ENCODE measurements at regions not wholly inside any gene's neighbourhood (a gene's known extent, or its start where the extent isn't known, plus 50 kb on each side); places are given as distances from the start of the nearest gene placed in this dataset.
"Not testable (repeated sequence)": the region's sequence is repeated elsewhere in the genome, so short reads cannot be mapped to it uniquely, and the experiment has no call there.

DNA sequence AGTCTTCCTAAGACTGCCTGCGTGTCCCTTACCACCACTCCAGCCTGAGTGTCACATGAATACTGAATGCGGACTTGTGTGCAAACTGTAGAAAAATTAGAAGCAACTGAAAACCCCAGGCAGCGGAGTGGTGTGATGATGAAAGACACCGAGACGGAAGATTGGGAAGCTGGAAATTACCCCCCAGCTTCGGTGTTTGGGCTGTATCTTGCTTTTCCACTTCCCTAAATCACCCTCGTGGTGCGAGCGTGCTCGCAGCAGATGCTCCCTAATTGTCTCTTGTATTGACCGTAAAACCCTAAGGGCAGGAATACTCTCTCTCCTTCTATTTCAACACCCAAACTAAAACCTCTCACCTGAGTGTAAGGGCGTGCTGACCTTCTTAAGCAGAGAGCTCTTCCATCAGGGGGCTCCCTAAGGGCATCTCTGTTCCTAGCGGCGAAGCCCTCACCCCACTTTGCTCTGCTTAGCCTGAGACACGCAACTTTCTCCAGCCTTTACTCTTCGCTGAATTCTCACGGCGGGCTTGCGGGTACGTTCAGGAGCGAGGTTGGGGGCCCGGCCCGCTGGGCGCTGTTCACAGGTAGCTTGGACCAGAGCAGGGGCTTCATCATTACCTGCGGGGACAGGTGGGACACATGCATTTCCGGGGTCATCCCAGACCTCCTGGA lies 62.4 kb downstream of the CRYBB2 start:
- Histone ChIP-seq H3K4me3 (ENCODE audit: low read length) (no peak overlapping the region), H3K4me1 (ENCODE audit: control insufficient read depth, insufficient read depth, low read length) (no peaks in the 10 kb centered on the region), H3K36me3 (ENCODE audit: control insufficient read depth, insufficient read depth, low read length) (no peaks in the 10 kb centered on the region), H3K9me3 (replicated peaks; ENCODE audit: control insufficient read depth, low read depth, low read length) (no peaks in the 10 kb centered on the region), H3K27ac (ENCODE audit: low read length) (no peak overlapping the region), H3K27me3 (ENCODE audit: control insufficient read depth, insufficient read depth, low read length) (peaks cover 40% of the 10 kb centered on the region)
- no peak for DNase-seq
- WGBS (ENCODE audit: insufficient coverage), result 0% methylated on average over 18 of the region's 26 CpGs

DNA sequence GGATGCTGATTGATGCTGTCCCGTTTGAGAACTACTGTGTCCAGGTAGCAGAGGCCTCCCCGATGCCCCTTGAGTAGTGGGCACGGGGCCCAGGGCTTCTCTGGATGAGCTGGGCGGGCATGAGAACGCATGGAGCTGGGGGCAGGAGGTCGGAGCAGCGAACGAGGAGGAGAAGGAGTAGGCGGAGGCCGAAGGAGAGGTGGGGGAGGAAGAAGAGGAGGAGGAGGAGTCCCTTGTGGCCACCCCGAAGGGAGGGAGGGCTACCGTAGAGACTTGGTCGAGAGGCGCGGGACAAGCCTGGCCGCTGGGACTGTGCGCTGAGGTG lies 62.9 kb downstream of the CRYBB2 start:
- Histone ChIP-seq H3K36me3 (ENCODE audit: control insufficient read depth, insufficient read depth, low read length) (no peaks in the 10 kb centered on the region), H3K27ac (ENCODE audit: low read length) (no peak overlapping the region), H3K4me3 (ENCODE audit: low read length) (no peak overlapping the region), H3K4me1 (ENCODE audit: control insufficient read depth, insufficient read depth, low read length) (no peaks in the 10 kb centered on the region), H3K27me3 (ENCODE audit: control insufficient read depth, insufficient read depth, low read length) (peaks cover 41% of the 10 kb centered on the region), H3K9me3 (replicated peaks; ENCODE audit: control insufficient read depth, low read depth, low read length) (no peaks in the 10 kb centered on the region)
- DNase-seq, result no peak
- WGBS (ENCODE audit: insufficient coverage), result 0% methylated on average over 17 of the region's 17 CpGs

DNA sequence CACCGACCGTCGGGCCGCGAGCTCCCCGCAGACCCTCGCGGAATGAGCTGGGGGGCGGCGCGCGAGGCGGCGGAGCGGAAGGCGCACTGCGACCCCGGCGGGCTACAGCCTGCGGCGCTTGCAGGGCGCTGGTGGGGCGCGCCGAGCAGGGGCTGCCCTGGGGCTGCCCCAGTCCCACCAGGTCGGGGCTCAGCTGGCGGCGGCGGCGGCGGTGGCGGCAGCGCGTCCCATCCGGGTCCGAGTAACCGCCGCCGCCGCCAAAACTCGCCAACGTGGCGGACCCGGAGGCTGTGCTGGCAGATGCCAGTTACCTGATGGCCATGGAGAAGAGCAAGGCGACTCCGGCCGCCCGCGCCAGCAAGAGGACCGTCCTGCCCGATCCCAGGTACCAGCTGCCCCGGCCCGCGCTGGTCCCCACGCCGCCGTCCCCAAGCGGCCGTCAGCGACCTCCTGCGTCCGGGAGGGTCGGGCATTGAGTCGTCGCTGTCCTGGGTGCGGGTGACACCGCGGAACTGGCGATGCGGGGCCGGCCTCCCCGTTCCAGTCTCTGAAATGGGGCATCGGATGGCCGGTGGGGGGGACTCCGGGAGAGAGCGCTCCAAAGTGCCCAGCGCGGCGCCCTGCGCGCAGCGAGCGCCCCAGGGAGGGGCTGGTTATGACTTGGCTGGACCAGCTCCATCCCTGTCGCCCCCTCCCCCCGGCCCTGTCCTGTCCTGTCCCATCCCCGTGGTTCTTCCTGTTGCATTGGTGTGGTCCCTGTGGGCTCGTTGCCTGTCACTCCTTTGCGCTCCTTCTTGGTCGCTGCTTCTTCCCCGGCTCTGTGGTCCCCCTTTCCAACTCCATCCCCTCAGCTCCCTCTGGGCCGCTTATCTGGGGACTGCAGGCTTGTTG lies 63.5 kb downstream of the CRYBB2 start:
- WGBS (ENCODE audit: insufficient coverage), result under 1% methylated on average over 89 of the region's 91 CpGs
- Histone ChIP-seq H3K36me3 (ENCODE audit: control insufficient read depth, insufficient read depth, low read length) (no peaks in the 10 kb centered on the region), H3K4me3 (ENCODE audit: low read length) (no peak overlapping the region), H3K9me3 (replicated peaks; ENCODE audit: control insufficient read depth, low read depth, low read length) (no peaks in the 10 kb centered on the region), H3K4me1 (ENCODE audit: control insufficient read depth, insufficient read depth, low read length) (no peaks in the 10 kb centered on the region), H3K27me3 (ENCODE audit: control insufficient read depth, insufficient read depth, low read length) (peaks cover 41% of the 10 kb centered on the region), H3K27ac (ENCODE audit: low read length) (no peak overlapping the region)
- no peak for DNase-seq

DNA sequence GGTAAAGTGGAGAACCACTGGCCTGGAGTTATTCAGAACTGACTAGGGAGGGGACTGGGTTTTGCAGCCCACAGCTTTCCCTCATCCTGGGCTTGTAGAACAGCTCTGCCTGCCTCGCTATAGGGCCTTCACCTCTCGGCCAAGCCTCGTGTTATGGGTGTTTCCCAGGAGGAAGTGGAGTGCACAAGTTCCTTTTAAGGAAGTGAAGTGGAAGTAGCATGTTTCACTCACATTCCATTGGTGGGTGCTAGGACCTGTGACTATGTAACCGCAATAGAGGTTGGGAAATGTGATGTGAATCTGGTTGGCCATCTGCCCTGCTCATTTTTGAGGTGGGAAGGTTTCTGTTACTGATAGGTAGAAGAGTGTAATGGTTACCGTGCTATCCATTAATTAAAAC lies 69.0 kb downstream of the CRYBB2 start:
- peaks cover 13% of the 10 kb centered on the region for H3K27me3 ChIP-seq (ENCODE audit: control insufficient read depth, insufficient read depth, low read length)
- not testable (repeated sequence) for DNase-seq; H3K9me3 ChIP-seq (replicated peaks; ENCODE audit: control insufficient read depth, low read depth, low read length); H3K36me3 ChIP-seq (ENCODE audit: control insufficient read depth, insufficient read depth, low read length); H3K4me3 ChIP-seq (ENCODE audit: low read length); H3K4me1 ChIP-seq (ENCODE audit: control insufficient read depth, insufficient read depth, low read length); H3K27ac ChIP-seq (ENCODE audit: low read length)
- WGBS (ENCODE audit: insufficient coverage), result 80% methylated on average over 1 of the region's 5 CpGs

DNA sequence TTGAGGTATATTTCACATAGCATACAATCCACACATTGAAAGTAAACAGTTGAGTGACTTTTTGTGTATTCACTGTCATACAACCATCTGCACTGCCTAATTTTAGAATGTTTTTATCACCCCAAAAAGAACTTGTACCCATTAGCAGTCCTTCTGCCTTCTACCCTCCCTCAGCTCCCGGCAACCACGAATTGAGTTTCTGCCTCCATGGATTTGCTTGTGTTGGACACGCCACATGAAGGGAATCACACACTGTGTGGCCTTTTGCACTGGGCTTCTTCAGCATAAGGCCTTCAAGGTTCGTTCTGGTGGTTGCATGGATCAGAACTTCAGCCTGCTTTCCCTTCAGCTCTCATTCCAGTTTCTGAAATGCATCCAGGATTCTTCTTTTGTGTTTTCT lies 82.5 kb downstream of the CRYBB2 start:
- not testable (repeated sequence) for H3K27me3 ChIP-seq (ENCODE audit: control insufficient read depth, insufficient read depth, low read length); H3K36me3 ChIP-seq (ENCODE audit: control insufficient read depth, insufficient read depth, low read length); H3K4me1 ChIP-seq (ENCODE audit: control insufficient read depth, insufficient read depth, low read length); H3K4me3 ChIP-seq (ENCODE audit: low read length); H3K27ac ChIP-seq (ENCODE audit: low read length); DNase-seq; H3K9me3 ChIP-seq (replicated peaks; ENCODE audit: control insufficient read depth, low read depth, low read length)
- no CpG with 5 or more reads among the region's 4 CpGs for WGBS (ENCODE audit: insufficient coverage)

DNA sequence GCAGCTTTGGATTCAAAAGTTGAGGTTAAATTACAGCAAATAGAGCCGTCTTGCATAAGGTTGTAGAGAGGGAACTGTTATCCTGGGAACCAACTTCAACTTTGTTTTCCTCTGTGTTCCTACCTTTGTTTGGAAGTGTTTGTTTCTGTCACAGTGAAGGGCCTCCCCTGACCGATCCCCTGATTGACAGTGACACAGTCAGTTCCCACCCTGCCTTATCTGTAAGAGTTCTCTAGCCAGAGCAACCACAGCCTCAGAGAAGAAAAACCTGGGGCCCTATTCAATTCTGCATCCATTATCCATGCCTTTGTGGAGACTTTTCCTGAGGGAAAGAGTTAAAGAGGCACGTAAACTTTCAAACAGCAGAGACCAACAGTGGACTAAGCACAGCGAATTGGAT lies 90.1 kb downstream of the CRYBB2 start:
- WGBS (ENCODE audit: insufficient coverage), result no CpG with 5 or more reads among the region's 4 CpGs
- not testable (repeated sequence) for DNase-seq; H3K9me3 ChIP-seq (replicated peaks; ENCODE audit: control insufficient read depth, low read depth, low read length); H3K4me3 ChIP-seq (ENCODE audit: low read length); H3K27me3 ChIP-seq (ENCODE audit: control insufficient read depth, insufficient read depth, low read length); H3K27ac ChIP-seq (ENCODE audit: low read length); H3K4me1 ChIP-seq (ENCODE audit: control insufficient read depth, insufficient read depth, low read length); H3K36me3 ChIP-seq (ENCODE audit: control insufficient read depth, insufficient read depth, low read length)

DNA sequence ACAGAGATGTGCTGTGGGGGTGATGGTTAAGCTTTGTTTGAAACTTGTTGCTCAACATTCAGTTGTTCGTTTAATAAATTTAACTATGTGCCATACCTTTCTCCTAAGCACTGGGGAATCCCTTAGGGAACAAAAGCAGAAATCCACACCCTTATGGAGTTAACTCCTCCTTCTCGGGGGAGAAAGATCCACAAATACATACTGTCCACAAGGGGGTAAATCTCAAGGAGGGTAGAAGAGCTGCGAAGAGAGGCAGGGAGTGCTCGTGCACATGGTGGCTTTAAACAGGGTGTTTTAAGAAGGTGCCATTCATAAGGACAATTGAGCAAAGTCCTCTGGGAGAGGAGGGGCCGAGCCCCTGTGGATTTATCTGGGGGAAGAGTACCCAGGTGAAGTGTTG lies 92.5 kb downstream of the CRYBB2 start:
- H3K4me1 ChIP-seq (ENCODE audit: control insufficient read depth, insufficient read depth, low read length); H3K36me3 ChIP-seq (ENCODE audit: control insufficient read depth, insufficient read depth, low read length); H3K9me3 ChIP-seq (replicated peaks; ENCODE audit: control insufficient read depth, low read depth, low read length); H3K27ac ChIP-seq (ENCODE audit: low read length); H3K4me3 ChIP-seq (ENCODE audit: low read length); DNase-seq; H3K27me3 ChIP-seq (ENCODE audit: control insufficient read depth, insufficient read depth, low read length): not testable (repeated sequence)
- WGBS (ENCODE audit: insufficient coverage), result no CpG with 5 or more reads among the region's 5 CpGs

DNA sequence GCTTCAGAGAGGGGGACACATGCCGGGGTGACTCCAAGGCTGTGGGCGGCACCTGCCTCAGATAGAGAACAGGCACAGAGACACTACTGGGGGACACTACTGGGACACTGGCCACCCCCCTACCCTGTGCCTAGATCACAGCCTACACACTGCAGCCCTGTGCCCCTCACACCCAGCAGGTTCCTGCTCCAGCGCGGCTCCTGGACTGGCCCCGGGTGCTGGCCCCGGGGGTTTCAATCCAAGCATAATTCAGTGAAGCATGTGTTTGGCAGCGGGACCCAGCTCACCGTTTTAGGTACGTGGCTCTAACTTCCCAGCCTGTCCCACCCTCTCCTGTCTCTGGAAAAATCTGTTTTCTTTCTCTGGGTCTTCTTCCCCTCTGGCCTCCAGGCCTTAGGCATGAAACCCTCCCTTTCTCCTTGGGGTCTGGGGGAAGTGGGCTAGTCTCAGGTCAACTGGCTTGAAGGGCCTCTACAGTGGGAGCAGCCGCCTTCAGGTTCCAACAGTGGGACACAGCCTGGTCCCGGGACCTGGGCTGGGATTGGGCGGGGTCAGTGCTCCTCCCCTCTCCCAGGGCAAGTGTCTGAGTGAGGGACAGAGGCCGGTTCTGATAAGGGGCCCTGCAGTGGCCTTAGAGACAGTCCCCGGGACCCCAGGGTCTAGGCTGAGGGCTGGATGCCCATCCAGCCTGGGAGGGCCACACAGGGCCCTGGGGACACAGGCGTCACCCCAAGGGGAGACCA lies 98.8 kb downstream of the CRYBB2 start:
- 85% methylated on average over 9 of the region's 15 CpGs for WGBS (ENCODE audit: insufficient coverage)
- no peaks in the 10 kb centered on the region for H3K9me3 ChIP-seq (replicated peaks; ENCODE audit: control insufficient read depth, low read depth, low read length)
- H3K4me3 ChIP-seq (ENCODE audit: low read length), result no peak overlapping the region
- H3K27ac ChIP-seq (ENCODE audit: low read length), result no peak overlapping the region
- H3K27me3 ChIP-seq (ENCODE audit: control insufficient read depth, insufficient read depth, low read length), result no peaks in the 10 kb centered on the region
- no peaks in the 10 kb centered on the region for H3K36me3 ChIP-seq (ENCODE audit: control insufficient read depth, insufficient read depth, low read length)
- DNase-seq, result no peak
- no peaks in the 10 kb centered on the region for H3K4me1 ChIP-seq (ENCODE audit: control insufficient read depth, insufficient read depth, low read length)

DNA sequence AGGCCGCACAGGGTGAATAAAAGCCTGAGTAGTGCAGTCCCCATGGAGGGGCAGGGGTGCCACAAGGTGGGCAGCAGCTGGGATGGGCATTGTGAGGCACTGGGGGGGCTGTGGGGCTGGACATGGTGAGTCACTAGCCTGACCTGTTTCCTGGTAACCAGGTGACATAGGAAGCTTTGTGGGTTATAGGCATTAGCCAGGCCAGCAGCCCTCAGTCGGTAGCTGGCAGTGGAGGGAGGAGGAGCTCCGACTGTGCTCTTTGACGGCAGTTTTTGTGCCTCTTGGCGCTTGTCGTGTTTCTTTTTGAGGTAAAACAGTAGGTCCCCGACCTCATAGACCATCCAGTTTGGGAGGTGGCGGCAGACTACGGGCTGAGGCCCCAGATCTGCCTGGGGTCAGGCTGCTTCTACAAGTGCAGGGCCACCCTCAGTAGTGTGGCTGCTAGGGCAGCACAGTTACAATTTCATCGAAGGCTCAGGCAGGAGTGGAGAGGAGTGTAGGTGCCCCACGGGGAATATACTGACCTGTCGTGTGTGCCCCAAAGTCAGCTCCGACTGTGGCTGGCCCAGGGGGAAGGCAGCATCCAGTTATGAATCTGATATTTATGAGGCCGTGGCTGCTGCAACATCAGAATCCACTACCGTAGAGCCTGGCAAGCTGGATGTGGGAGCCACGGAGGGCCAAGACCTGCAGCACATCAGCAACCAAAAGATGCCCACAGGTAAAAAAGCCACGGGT lies 107.7 kb downstream of the CRYBB2 start:
- H3K9me3 ChIP-seq (replicated peaks; ENCODE audit: control insufficient read depth, low read depth, low read length), result no peaks in the 10 kb centered on the region
- no peak overlapping the region for H3K27ac ChIP-seq (ENCODE audit: low read length)
- no peak overlapping the region for H3K4me3 ChIP-seq (ENCODE audit: low read length)
- no peak for DNase-seq
- no peaks in the 10 kb centered on the region for H3K36me3 ChIP-seq (ENCODE audit: control insufficient read depth, insufficient read depth, low read length)
- H3K27me3 ChIP-seq (ENCODE audit: control insufficient read depth, insufficient read depth, low read length), result no peaks in the 10 kb centered on the region
- no peaks in the 10 kb centered on the region for H3K4me1 ChIP-seq (ENCODE audit: control insufficient read depth, insufficient read depth, low read length)
- 68% methylated on average over 13 of the region's 17 CpGs for WGBS (ENCODE audit: insufficient coverage)

DNA sequence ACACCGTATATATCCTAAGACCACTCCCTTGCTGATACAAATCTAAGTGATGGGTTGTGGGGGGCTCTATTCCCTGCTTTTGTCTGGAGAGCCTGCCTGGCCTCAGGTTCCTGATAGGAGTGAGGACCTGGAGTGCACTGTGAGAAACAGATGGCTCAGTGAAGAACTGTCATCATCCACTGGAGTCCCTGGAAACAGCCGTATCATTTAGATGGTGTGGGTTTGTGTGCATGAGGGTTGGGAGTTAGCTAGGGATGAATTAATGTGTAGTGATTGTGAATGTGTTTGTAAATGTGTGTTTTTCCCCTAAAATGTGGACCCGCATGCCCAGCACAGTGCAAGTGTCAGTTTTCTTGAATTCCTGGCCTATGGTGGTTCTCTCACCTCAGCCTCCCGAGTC lies 111.6 kb downstream of the CRYBB2 start:
- 92% methylated on average over 3 of the region's 4 CpGs for WGBS (ENCODE audit: insufficient coverage)
- Histone ChIP-seq H3K9me3 (replicated peaks; ENCODE audit: control insufficient read depth, low read depth, low read length) (no peaks in the 10 kb centered on the region), H3K4me1 (ENCODE audit: control insufficient read depth, insufficient read depth, low read length) (no peaks in the 10 kb centered on the region), H3K36me3 (ENCODE audit: control insufficient read depth, insufficient read depth, low read length) (no peaks in the 10 kb centered on the region), H3K27me3 (ENCODE audit: control insufficient read depth, insufficient read depth, low read length) (no peaks in the 10 kb centered on the region), H3K27ac (ENCODE audit: low read length) (no peak overlapping the region), H3K4me3 (ENCODE audit: low read length) (no peak overlapping the region)
- DNase-seq, result no peak
